ENCODE measurements at regions not wholly inside any gene's neighbourhood (a gene's known extent, or its start where the extent isn't known, plus 50 kb on each side); places are given as distances from the start of the nearest gene placed in this dataset.
A peak's percentile ranks its signal among the peaks of the same experiment; 100 is the strongest.

DNA sequence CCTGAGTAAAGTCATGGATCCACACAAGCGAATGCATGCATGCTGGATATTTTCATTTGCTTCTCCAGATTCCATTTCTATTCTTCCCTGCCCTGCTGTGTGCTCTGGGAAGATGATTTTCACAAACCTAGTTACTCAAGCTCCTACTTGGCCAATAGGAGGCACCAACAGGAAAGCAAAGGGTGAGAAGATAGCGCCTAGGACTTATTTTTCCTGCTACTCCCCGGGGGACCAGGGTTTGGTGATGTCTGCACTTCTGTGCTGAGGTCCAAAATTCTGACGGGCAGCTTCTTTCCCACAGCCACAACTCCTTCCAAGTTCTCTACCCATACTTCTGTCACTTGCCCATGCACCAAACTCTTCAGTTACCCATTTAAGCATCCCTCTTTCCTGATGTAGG is 509.3 kb upstream of the TENM4 start:
- Histone ChIP-seq H3K27me3 (ENCODE audit: control insufficient read depth, insufficient read depth, low read length) (no peaks in the 10 kb centered on the region), H3K36me3 (ENCODE audit: control insufficient read depth, insufficient read depth, low read length) (no peaks in the 10 kb centered on the region), H3K27ac (ENCODE audit: low read depth, low read length) (no peak overlapping the region), H3K4me3 (ENCODE audit: low read depth, low read length) (no peak overlapping the region), H3K4me1 (ENCODE audit: control insufficient read depth, insufficient read depth, low read length) (no peaks in the 10 kb centered on the region), H3K9me3 (ENCODE audit: control insufficient read depth, insufficient read depth, low read length) (no peaks in the 10 kb centered on the region)
- WGBS (ENCODE audit: insufficient coverage) = 75% methylated on average over 3 of the region's 4 CpGs
- no peak for DNase-seq (ENCODE audit: low read depth in 4 of 6, low spot score in 6 of 6)

DNA sequence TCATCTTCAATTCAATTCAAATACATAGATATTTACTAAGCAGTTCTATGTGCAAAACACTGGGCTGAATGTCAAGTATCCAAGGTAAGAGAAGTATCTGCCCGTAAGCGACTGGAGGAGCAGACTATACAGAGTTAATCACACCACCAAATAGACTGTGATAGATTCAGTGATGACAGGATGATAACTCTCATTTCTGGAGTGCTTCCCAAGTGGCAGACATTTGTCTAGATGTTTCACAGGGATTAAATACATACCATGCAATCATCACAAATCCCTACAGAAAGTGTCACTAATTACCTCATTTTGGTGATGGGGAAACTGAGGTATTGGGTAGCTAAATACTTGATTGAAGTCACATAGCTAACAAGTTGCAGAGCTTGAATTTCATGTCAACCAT is 508.7 kb upstream of the TENM4 start:
- no peaks in the 10 kb centered on the region for H3K9me3 ChIP-seq (ENCODE audit: control insufficient read depth, insufficient read depth, low read length)
- H3K27me3 ChIP-seq (ENCODE audit: control insufficient read depth, insufficient read depth, low read length) = no peaks in the 10 kb centered on the region
- peak in 1 of 6 donors; percentile 9 for DNase-seq (ENCODE audit: low read depth in 4 of 6, low spot score in 6 of 6)
- no peak overlapping the region for H3K27ac ChIP-seq (ENCODE audit: low read depth, low read length)
- H3K4me3 ChIP-seq (ENCODE audit: low read depth, low read length) = no peak overlapping the region
- no peaks in the 10 kb centered on the region for H3K4me1 ChIP-seq (ENCODE audit: control insufficient read depth, insufficient read depth, low read length)
- no peaks in the 10 kb centered on the region for H3K36me3 ChIP-seq (ENCODE audit: control insufficient read depth, insufficient read depth, low read length)
- no CpG with 5 or more reads among the region's 2 CpGs for WGBS (ENCODE audit: insufficient coverage)

DNA sequence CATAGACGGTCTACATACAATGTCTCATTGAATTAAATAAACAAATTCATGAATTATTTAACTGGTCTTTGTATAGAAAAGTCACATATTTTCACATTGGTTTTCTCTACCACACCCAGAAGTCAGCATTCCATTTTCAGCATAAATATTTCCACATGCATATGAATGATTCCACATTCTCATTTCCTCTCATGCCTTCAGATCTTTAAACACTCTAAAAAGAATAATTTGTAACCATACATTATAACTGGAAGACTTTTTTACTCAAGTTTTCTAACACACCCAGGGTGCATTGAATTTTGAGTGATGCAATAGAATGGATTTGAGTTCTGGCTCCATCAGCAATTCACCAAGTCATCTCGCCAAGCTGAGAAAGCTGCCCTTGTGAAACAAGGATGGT is 501.8 kb upstream of the TENM4 start:
- H3K4me1 ChIP-seq (ENCODE audit: control insufficient read depth, insufficient read depth, low read length) = no peaks in the 10 kb centered on the region
- no peak overlapping the region for H3K4me3 ChIP-seq (ENCODE audit: low read depth, low read length)
- H3K36me3 ChIP-seq (ENCODE audit: control insufficient read depth, insufficient read depth, low read length) = no peaks in the 10 kb centered on the region
- H3K27me3 ChIP-seq (ENCODE audit: control insufficient read depth, insufficient read depth, low read length) = no peaks in the 10 kb centered on the region
- no peak for DNase-seq (ENCODE audit: low read depth in 4 of 6, low spot score in 6 of 6)
- H3K27ac ChIP-seq (ENCODE audit: low read depth, low read length) = no peak overlapping the region
- WGBS (ENCODE audit: insufficient coverage) = no CpG with 5 or more reads among the region's 2 CpGs
- H3K9me3 ChIP-seq (ENCODE audit: control insufficient read depth, insufficient read depth, low read length) = no peaks in the 10 kb centered on the region

DNA sequence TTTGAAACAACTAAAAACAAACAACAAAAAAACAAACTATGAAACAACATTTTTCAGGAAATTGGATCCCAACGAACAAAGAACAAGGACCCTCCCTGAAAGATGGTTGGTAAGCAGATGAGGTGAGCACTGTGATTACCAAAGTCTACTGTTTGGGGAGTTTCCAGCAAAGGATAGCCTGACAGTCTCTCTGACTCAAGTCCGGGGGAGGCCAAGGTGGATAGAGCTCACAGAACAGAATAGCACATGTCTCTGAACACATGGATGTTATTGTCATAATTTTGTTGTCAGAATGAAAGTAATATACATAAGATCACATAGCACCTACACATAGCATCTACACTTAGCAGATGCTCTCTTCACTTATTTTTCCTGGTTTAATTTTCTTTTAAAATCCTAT is 501.3 kb upstream of the TENM4 start:
- no peak for DNase-seq (ENCODE audit: low read depth in 4 of 6, low spot score in 6 of 6)
- WGBS (ENCODE audit: insufficient coverage) = 100% methylated on average over 1 of the region's 2 CpGs
- no peaks in the 10 kb centered on the region for H3K4me1 ChIP-seq (ENCODE audit: control insufficient read depth, insufficient read depth, low read length)

DNA sequence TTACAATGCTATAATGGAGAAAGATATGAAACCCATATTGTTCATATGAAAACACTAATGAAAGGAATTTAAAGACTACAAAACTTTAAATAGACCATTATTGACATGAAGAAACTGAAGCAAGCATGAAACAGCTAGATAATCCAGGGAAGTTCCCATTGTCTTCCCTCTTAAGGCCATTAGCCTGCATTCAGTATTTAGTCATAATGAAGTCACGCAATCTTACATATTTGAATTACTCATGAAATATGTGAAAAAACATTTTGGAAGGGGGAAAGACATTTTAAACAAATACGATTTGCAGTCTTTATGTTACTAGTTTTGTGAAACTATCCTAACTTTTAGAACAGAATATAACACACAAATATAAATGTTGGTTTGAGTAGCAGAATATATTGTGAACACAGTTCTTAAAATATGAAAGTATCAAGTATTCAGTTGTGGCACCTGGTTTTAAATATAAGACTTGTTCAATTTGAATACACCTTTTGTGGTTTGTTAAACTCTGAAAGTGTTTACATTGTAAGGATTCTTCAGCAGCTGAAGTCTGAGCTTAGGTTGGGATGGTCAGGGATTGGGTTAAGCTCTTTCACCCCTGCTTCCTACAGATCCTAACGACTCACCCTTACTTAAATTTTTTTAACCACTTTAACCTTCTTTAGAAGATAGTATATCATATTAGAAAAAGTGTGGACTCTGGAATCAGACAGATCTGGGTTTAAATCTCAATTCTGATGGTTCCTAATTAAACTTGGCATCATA is 500.3 kb upstream of the TENM4 start:
- Histone ChIP-seq H3K4me3 (ENCODE audit: low read depth, low read length) (no peak overlapping the region), H3K4me1 (ENCODE audit: control insufficient read depth, insufficient read depth, low read length) (no peaks in the 10 kb centered on the region), H3K36me3 (ENCODE audit: control insufficient read depth, insufficient read depth, low read length) (no peaks in the 10 kb centered on the region), H3K27me3 (ENCODE audit: control insufficient read depth, insufficient read depth, low read length) (no peaks in the 10 kb centered on the region), H3K9me3 (ENCODE audit: control insufficient read depth, insufficient read depth, low read length) (no peaks in the 10 kb centered on the region), H3K27ac (ENCODE audit: low read depth, low read length) (no peak overlapping the region)
- no peak for DNase-seq (ENCODE audit: low read depth in 4 of 6, low spot score in 6 of 6)
- no CpG with 5 or more reads among the region's 3 CpGs for WGBS (ENCODE audit: insufficient coverage)

More for the DNA sequence above, 501.3 kb upstream of the TENM4 start:
- H3K27me3 ChIP-seq (ENCODE audit: control insufficient read depth, insufficient read depth, low read length) = no peaks in the 10 kb centered on the region
- no peak overlapping the region for H3K4me3 ChIP-seq (ENCODE audit: low read depth, low read length)
- no peak overlapping the region for H3K27ac ChIP-seq (ENCODE audit: low read depth, low read length)
- H3K9me3 ChIP-seq (ENCODE audit: control insufficient read depth, insufficient read depth, low read length) = no peaks in the 10 kb centered on the region
- H3K36me3 ChIP-seq (ENCODE audit: control insufficient read depth, insufficient read depth, low read length) = no peaks in the 10 kb centered on the region

DNA sequence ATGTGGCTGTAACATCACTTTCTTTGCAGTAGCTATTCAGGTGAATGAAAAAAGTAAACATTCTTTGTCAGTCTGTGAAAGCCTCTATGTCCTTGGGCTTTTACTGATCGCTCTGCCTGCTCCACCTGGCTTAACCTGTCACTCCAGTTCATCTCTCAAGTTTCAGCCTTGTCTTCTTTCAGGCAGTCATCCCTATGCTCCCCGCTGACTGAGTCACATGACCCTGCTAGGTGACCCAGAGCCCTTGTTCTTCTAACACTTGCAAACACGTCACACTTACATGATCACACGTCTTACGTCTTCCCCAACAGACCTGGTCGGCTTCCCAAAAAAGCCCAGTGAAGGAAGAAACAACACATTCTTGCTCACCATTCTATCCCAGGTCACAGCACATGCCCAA is 499.3 kb upstream of the TENM4 start:
- no peaks in the 10 kb centered on the region for H3K9me3 ChIP-seq (ENCODE audit: control insufficient read depth, insufficient read depth, low read length)
- H3K27ac ChIP-seq (ENCODE audit: low read depth, low read length) = no peak overlapping the region
- no peaks in the 10 kb centered on the region for H3K4me1 ChIP-seq (ENCODE audit: control insufficient read depth, insufficient read depth, low read length)
- no peaks in the 10 kb centered on the region for H3K36me3 ChIP-seq (ENCODE audit: control insufficient read depth, insufficient read depth, low read length)
- no peak for DNase-seq (ENCODE audit: low read depth in 4 of 6, low spot score in 6 of 6)
- no peak overlapping the region for H3K4me3 ChIP-seq (ENCODE audit: low read depth, low read length)
- 75% methylated on average over 6 of the region's 6 CpGs for WGBS (ENCODE audit: insufficient coverage)
- no peaks in the 10 kb centered on the region for H3K27me3 ChIP-seq (ENCODE audit: control insufficient read depth, insufficient read depth, low read length)

DNA sequence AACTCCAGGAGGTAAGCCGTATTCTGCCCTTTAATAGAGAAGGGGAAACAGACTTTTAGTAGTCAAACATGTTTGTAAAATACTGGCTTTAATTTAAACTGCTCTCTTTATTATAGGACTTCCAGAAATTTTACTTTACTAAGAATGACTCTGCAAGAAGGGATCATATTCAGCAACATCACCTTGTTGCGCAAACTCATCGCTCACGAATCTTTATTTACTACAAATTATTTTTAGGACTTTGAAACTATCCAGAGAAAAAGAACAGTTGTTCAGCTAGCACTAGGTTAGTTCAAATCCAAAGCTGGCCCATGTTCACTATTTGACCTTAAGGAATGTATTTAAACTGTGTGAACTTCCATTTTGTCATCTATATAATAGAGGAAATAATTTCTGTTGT is 498.3 kb upstream of the TENM4 start:
- no peak overlapping the region for H3K4me3 ChIP-seq (ENCODE audit: low read depth, low read length)
- no peak for DNase-seq (ENCODE audit: low read depth in 4 of 6, low spot score in 6 of 6)
- WGBS (ENCODE audit: insufficient coverage) = no CpG with 5 or more reads among the region's 4 CpGs
- H3K36me3 ChIP-seq (ENCODE audit: control insufficient read depth, insufficient read depth, low read length) = no peaks in the 10 kb centered on the region
- no peak overlapping the region for H3K27ac ChIP-seq (ENCODE audit: low read depth, low read length)
- H3K4me1 ChIP-seq (ENCODE audit: control insufficient read depth, insufficient read depth, low read length) = no peaks in the 10 kb centered on the region
- no peaks in the 10 kb centered on the region for H3K27me3 ChIP-seq (ENCODE audit: control insufficient read depth, insufficient read depth, low read length)
- H3K9me3 ChIP-seq (ENCODE audit: control insufficient read depth, insufficient read depth, low read length) = no peaks in the 10 kb centered on the region

DNA sequence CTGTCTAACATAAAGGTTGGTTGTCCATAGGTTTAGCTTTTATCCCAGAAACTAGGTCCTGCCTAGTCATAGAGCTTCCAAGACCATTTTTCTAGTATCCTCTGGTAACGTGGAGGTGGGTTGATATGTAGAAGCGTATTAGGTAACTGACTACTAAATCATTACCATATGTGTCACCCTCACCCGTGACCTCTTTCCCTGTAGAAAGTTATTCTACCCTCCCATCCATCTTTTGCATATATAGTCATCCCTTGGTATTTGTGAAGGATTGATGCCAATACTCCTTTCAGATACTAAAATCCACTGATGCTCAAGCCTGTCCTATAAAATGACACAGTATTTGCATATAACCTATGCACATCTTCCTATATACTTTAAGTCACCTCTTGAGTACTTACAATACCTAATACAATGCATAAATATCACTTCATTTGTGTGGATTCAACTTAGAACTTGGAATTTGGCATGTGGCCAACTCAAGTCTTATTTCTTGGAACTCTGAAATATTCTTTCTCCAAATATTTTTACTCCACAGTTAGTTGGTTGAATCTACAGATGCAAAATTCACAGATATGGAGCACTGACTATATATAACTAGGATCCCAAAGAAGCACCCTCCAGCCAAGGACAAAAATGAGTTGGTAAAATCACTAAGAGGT is 497.0 kb upstream of the TENM4 start:
- Histone ChIP-seq H3K27me3 (ENCODE audit: control insufficient read depth, insufficient read depth, low read length) (no peaks in the 10 kb centered on the region), H3K4me3 (ENCODE audit: low read depth, low read length) (no peak overlapping the region), H3K36me3 (ENCODE audit: control insufficient read depth, insufficient read depth, low read length) (no peaks in the 10 kb centered on the region), H3K4me1 (ENCODE audit: control insufficient read depth, insufficient read depth, low read length) (no peaks in the 10 kb centered on the region), H3K9me3 (ENCODE audit: control insufficient read depth, insufficient read depth, low read length) (no peaks in the 10 kb centered on the region), H3K27ac (ENCODE audit: low read depth, low read length) (no peak overlapping the region)
- peak in 1 of 6 donors; percentile 10 for DNase-seq (ENCODE audit: low read depth in 4 of 6, low spot score in 6 of 6)
- WGBS (ENCODE audit: insufficient coverage) = no CpG with 5 or more reads among the region's 3 CpGs

DNA sequence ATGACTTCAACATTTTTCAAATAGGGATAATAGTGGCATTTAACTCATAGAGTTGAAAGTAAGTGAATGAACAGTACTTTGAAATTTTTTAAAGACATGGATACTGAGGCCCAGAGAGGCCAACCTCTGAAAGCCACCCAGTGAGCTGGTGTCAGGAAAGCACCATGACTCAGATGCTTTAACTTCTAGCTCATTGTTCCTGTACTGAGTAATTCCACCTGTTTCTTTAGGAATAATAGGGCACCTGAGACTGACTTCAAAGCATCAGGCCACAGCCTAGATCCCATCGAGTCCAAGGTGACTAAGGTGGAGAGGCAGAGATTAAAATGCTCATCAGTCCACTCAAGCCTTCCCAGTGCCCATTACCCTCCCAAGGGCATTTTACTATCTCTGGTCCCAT is 491.8 kb upstream of the TENM4 start:
- Histone ChIP-seq H3K27me3 (ENCODE audit: control insufficient read depth, insufficient read depth, low read length) (no peaks in the 10 kb centered on the region), H3K4me3 (ENCODE audit: low read depth, low read length) (no peak overlapping the region), H3K9me3 (ENCODE audit: control insufficient read depth, insufficient read depth, low read length) (no peaks in the 10 kb centered on the region), H3K36me3 (ENCODE audit: control insufficient read depth, insufficient read depth, low read length) (no peaks in the 10 kb centered on the region), H3K4me1 (ENCODE audit: control insufficient read depth, insufficient read depth, low read length) (no peaks in the 10 kb centered on the region), H3K27ac (ENCODE audit: low read depth, low read length) (no peak overlapping the region)
- no CpG with 5 or more reads among the region's 1 CpG for WGBS (ENCODE audit: insufficient coverage)
- no peak for DNase-seq (ENCODE audit: low read depth in 4 of 6, low spot score in 6 of 6)

DNA sequence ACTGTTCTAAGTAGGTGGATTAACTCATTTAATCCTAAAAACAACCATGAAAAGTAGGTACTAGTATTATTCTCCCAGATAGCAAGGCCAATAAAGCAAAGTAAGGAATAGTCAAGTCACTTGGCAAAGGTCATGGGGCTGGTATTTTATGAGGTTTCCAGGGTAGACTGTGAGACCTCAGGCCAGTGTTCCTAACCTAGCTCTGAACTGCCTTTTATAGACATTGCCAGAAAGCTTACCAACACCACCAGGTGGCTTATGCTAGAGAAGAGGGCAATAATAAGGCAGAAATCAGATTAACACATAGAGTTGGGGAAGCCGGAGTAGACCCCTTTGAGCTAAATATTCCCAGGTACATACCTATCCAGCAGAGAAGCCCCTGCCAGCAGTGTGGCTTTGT is 490.9 kb upstream of the TENM4 start:
- H3K4me1 ChIP-seq (ENCODE audit: control insufficient read depth, insufficient read depth, low read length) = no peaks in the 10 kb centered on the region
- no peaks in the 10 kb centered on the region for H3K36me3 ChIP-seq (ENCODE audit: control insufficient read depth, insufficient read depth, low read length)
- H3K27ac ChIP-seq (ENCODE audit: low read depth, low read length) = no peak overlapping the region
- no CpG with 5 or more reads among the region's 1 CpG for WGBS (ENCODE audit: insufficient coverage)
- H3K4me3 ChIP-seq (ENCODE audit: low read depth, low read length) = no peak overlapping the region
- DNase-seq (ENCODE audit: low read depth in 4 of 6, low spot score in 6 of 6) = no peak
- H3K27me3 ChIP-seq (ENCODE audit: control insufficient read depth, insufficient read depth, low read length) = no peaks in the 10 kb centered on the region
- no peaks in the 10 kb centered on the region for H3K9me3 ChIP-seq (ENCODE audit: control insufficient read depth, insufficient read depth, low read length)

Data from spinal cord (tissue), 9 donors.